GM12878 (cell line): ENCODE measurements at regions not wholly inside any gene's neighbourhood (a gene's known extent, or its start where the extent isn't known, plus 50 kb on each side); places are given as distances from the start of the nearest gene placed in this dataset.

Source experiments
- ATAC-seq: fragments of 200-7000 bp; cut with Tn5 transposase; 3 replicates; pipeline ENCODE4 v1.9.1; 2020; ENCODE audit warnings: mild to moderate bottlenecking, moderate library complexity
- BruUV-seq: library from RNA; stranded (reverse); fragments of 400-500 nt; replicated peaks from 2 replicates; lab custom pipeline; 2021; lab: Mats Ljungman, UMichigan
- CTCF ChIA-PET: fragments of 300-600 bp; sonication (Branson Sonifier 250); formaldehyde crosslinking; extraction: SDS; loops from one replicate; lab custom pipeline; 2021; ENCODE audit warnings: inconsistent platforms; lab: Yijun Ruan, JAX
- POLR2A ChIA-PET: fragments of 350-600 bp; formaldehyde crosslinking; extraction: SDS; loops from one replicate; lab custom pipeline; 2021; ENCODE audit warnings: inconsistent platforms; lab: Charles Lee
- RAD21 ChIA-PET: fragments of 300-600 bp; sonication (Branson Sonifier 250); formaldehyde crosslinking; loops from one replicate; lab custom pipeline; 2023; ENCODE audit warnings: antibody characterized with exemption; ENCODE audit not compliant: unreplicated experiment; lab: Charles Lee
- SMC1A ChIA-PET: fragments of 300-600 bp; sonication (Branson Sonifier 250); formaldehyde crosslinking; loops from one replicate; lab custom pipeline; 2023; ENCODE audit not compliant: unreplicated experiment, uncharacterized antibody; lab: Charles Lee
- DNase-seq: peaks from one replicate; pipeline ENCODE4 v3.0.0-alpha.2; 2011; ENCODE audit warnings: low read depth, low spot score
- FAIRE-seq: peaks from 3 replicates; lab custom pipeline; 2011; peaks lifted over from hg19 to GRCh38; lab: Jason Lieb, UNC
- H2AFZ ChIP-seq: 2 replicates; pipeline ENCODE4 v1.6.0; 2011; ENCODE audit warnings: low read depth, low read length, control low read depth; ENCODE audit not compliant: control insufficient read depth
- H3K27ac ChIP-seq: 2 replicates; pipeline ENCODE4 v1.5.1; 2011; ENCODE audit warnings: control low read depth; ENCODE audit not compliant: control insufficient read depth, insufficient read depth
- H3K27me3 ChIP-seq, 2 experiments: replicated peaks in 1 of 2; 2 replicates each; pipeline versions ENCODE4 v1.6.0 to v1.6.1; 2011; ENCODE audit warnings: low read length in 1 of 2; ENCODE audit not compliant: control insufficient read depth in 2 of 2, insufficient read depth in 2 of 2
- H3K36me3 ChIP-seq, 2 experiments: 2 replicates each; pipeline ENCODE4 v1.5.1; 2011; ENCODE audit warnings: low read length in 1 of 2; ENCODE audit not compliant: control insufficient read depth in 2 of 2, insufficient read depth in 2 of 2
- H3K4me1 ChIP-seq: 2 replicates; pipeline ENCODE4 v1.6.1; 2011; ENCODE audit warnings: mild to moderate bottlenecking, low read length, moderate library complexity, mixed read lengths; ENCODE audit not compliant: control insufficient read depth, insufficient read depth
- H3K4me2 ChIP-seq: 2 replicates; pipeline ENCODE4 v1.6.0; 2011; ENCODE audit warnings: control low read depth; ENCODE audit not compliant: control insufficient read depth, insufficient read depth
- H3K4me3 ChIP-seq: fragments of 200-600 bp; sonication (generic); 2 replicates; pipeline ENCODE4 v1.5.1; 2016
- H3K79me2 ChIP-seq: 2 replicates; pipeline ENCODE4 v1.6.0; 2011; ENCODE audit warnings: low read length; ENCODE audit not compliant: control insufficient read depth, insufficient read depth
- H3K9ac ChIP-seq: 2 replicates; pipeline ENCODE4 v1.8.0; 2011; ENCODE audit warnings: low read length, control low read depth, mixed read lengths; ENCODE audit not compliant: control insufficient read depth, insufficient read depth
- H3K9me3 ChIP-seq: replicated peaks from 3 replicates; pipeline ENCODE4 v1.5.1; 2011; ENCODE audit warnings: mild to moderate bottlenecking, low read length; ENCODE audit not compliant: control insufficient read depth, insufficient read depth
- H4K20me1 ChIP-seq: 2 replicates; pipeline ENCODE4 v1.6.0; 2011; ENCODE audit not compliant: control insufficient read depth, insufficient read depth
- CEBPZ ChIP-seq: fragments of 150-350 bp; IDR thresholded peaks from 2 replicates; pipeline ENCODE4 v1.6.1; 2016; ENCODE audit warnings: low read depth, low read length
- E4F1 ChIP-seq: fragments of 450-650 bp; IDR thresholded peaks from 2 replicates; pipeline ENCODE4 v1.6.1; 2018; ENCODE audit warnings: borderline replicate concordance, mild to moderate bottlenecking; ENCODE audit not compliant: partially characterized antibody
- JUNB ChIP-seq: IDR thresholded peaks from 2 replicates; pipeline ENCODE4 v1.6.1; 2016; ENCODE audit warnings: antibody characterized with exemption, mild to moderate bottlenecking
- JUND ChIP-seq: IDR thresholded peaks from 2 replicates; pipeline ENCODE4 v1.6.1; 2012; ENCODE audit warnings: low read depth, mild to moderate bottlenecking, low read length, improper control_type of control experiment, moderate library complexity
- PBX3 ChIP-seq: IDR thresholded peaks from 2 replicates; pipeline ENCODE4 v1.6.1; 2011; ENCODE audit warnings: mild to moderate bottlenecking, low read depth, low read length, moderate library complexity; ENCODE audit not compliant: insufficient replicate concordance
- SMC3 ChIP-seq: IDR thresholded peaks from 2 replicates; pipeline ENCODE4 v1.6.1; 2011; ENCODE audit warnings: low read length, improper control_type of control experiment, borderline replicate concordance
- USF2 ChIP-seq: IDR thresholded peaks from 2 replicates; pipeline ENCODE4 v1.6.1; 2011; ENCODE audit warnings: low read depth, low read length, improper control_type of control experiment, borderline replicate concordance
- ZBTB40 ChIP-seq: fragments of 450-650 bp; IDR thresholded peaks from 2 replicates; pipeline ENCODE4 v1.6.1; 2016; ENCODE audit warnings: mild to moderate bottlenecking, moderate library complexity, borderline replicate concordance
- ZNF24 ChIP-seq: fragments of 450-650 bp; IDR thresholded peaks from 2 replicates; pipeline ENCODE4 v1.6.1; 2017; ENCODE audit warnings: antibody characterized with exemption, mild to moderate bottlenecking
- whole genome bisulfite sequencing: methylation state at CpG from one replicate; pipeline ENCODE4 v1.1.6; 2016; ENCODE audit warnings: low lambda C conversion rate; ENCODE audit not compliant: insufficient replicate concordance, insufficient coverage; ENCODE audit errors: missing lambda C conversion rate; 5-methylcytosine and 5-hydroxymethylcytosine counted together
- in situ Hi-C: fragments of 300-500 bp; cut with MboI; formaldehyde crosslinking; loops from 9 replicates; pipeline ENCODE4 v1.14.3; 2018; ENCODE audit warnings: mixed read lengths
- intact Hi-C: fragments of 100-400 bp; cut with micrococcal nuclease; formaldehyde crosslinking; loops from one replicate; pipeline ENCODE4 v1.14.2; 2022; ENCODE audit not compliant: unreplicated experiment

GRCh38 chr5:99386406-99387077, 457.7 kb upstream of the CHD1 start (continued):
- no peak for TF ChIP-seq PBX3
- TF ChIP-seq CEBPZ: no peak
- no peak for TF ChIP-seq JUND
- TF ChIP-seq JUNB: no peak

- no peak overlapping the region for H3K4me3 ChIP-seq
- H3K79me2 ChIP-seq: no peaks in the 10 kb centered on the region
- peak; percentile 67 for ATAC-seq
- H3K4me2 ChIP-seq: no peak overlapping the region
- no TSS peak for BruUV-seq
- H3K9me3 ChIP-seq: no peaks in the 10 kb centered on the region
- ChIA-PET SMC1A (no interaction called here), POLR2A (no interaction called here), RAD21 (no interaction called here), CTCF (no interaction called here)
- DNase-seq: no peak
- H3K27ac ChIP-seq: no peak overlapping the region
- intact Hi-C loops (no loop called here), in situ Hi-C loops (no loop called here)
- H3K27me3 ChIP-seq: no peaks in the 10 kb centered on the region
- H3K9ac ChIP-seq: no peak overlapping the region
- 57% methylated on average over 4 of the region's 4 CpGs for WGBS
- H3K36me3 ChIP-seq: no peaks in the 10 kb centered on the region
- FAIRE-seq: no peak
- H4K20me1 ChIP-seq: no peaks in the 10 kb centered on the region
- no peak overlapping the region for H2AFZ ChIP-seq
- no peaks in the 10 kb centered on the region for H3K4me1 ChIP-seq
- no peak for TF ChIP-seq ZBTB40
- no peak for TF ChIP-seq ZNF24
- TF ChIP-seq SMC3: no peak
- TF ChIP-seq E4F1: no peak
- TF ChIP-seq USF2: no peak
These were observed 450.4 kb upstream of the CHD1 start for GRCh38 chr5:99379187-99379586.
